Liver (tissue), 8 donors: ENCODE measurements at regions not wholly inside any gene's neighbourhood (a gene's known extent, or its start where the extent isn't known, plus 50 kb on each side); places are given as distances from the start of the nearest gene placed in this dataset.

Source experiments
- DNase-seq: peaks from one replicate; pipeline ENCODE4 v3.0.0-alpha.2; 2017; ENCODE audit warnings: low spot score
- H3K27ac ChIP-seq, 2 donors: one replicate each; pipeline ENCODE4 v1.7.0; 2013; ENCODE audit warnings: inconsistent platforms in 2 of 2, low read length in 2 of 2, control low read depth in 1 of 2, low read depth in 1 of 2, mild to moderate bottlenecking in 1 of 2
- H3K27me3 ChIP-seq, 4 donors: one replicate each; pipeline versions ENCODE4 v1.6.1 to v1.7.0; 2013; ENCODE audit warnings: low read length in 3 of 4, inconsistent platforms in 1 of 4, mild to moderate bottlenecking in 1 of 4, moderate library complexity in 1 of 4; ENCODE audit not compliant: control insufficient read depth in 4 of 4, insufficient read depth in 4 of 4
- H3K36me3 ChIP-seq, 4 donors: one replicate each; pipeline versions ENCODE4 v1.6.1 to v1.7.0; 2013; ENCODE audit warnings: low read length in 3 of 4, mild to moderate bottlenecking in 3 of 4, low read depth in 1 of 4, moderate library complexity in 1 of 4; ENCODE audit not compliant: control insufficient read depth in 4 of 4, insufficient read depth in 3 of 4
- H3K4me1 ChIP-seq, 4 donors: one replicate each; pipeline versions ENCODE4 v1.6.1 to v1.7.0; 2013; ENCODE audit warnings: low read length in 3 of 4, mild to moderate bottlenecking in 3 of 4, moderate library complexity in 1 of 4; ENCODE audit not compliant: control insufficient read depth in 4 of 4, insufficient read depth in 4 of 4
- H3K4me3 ChIP-seq, 3 donors: one replicate each; pipeline versions ENCODE4 v1.6.1 to v1.7.0; 2013; ENCODE audit warnings: low read length in 3 of 3, control low read depth in 1 of 3, low read depth in 1 of 3, mild to moderate bottlenecking in 1 of 3
- H3K9ac ChIP-seq, 2 donors: one replicate each; pipeline ENCODE4 v1.7.0; 2013; ENCODE audit warnings: low read length in 2 of 2, mild to moderate bottlenecking in 2 of 2, moderate library complexity in 2 of 2, control low read depth in 1 of 2, low read depth in 1 of 2
- H3K9me3 ChIP-seq, 4 donors: one replicate each; pipeline versions ENCODE4 v1.6.1 to v1.7.0; 2013; ENCODE audit warnings: low read length in 3 of 4; ENCODE audit not compliant: control insufficient read depth in 4 of 4
- CTCF ChIP-seq: fragments of 150-350 bp; IDR thresholded peaks from 2 replicates; pipeline ENCODE4 v1.5.1; 2017; ENCODE audit warnings: improper control_type of control experiment, low read depth, low read length; ENCODE audit not compliant: missing input control
- FOXA1 ChIP-seq: IDR thresholded peaks from 2 replicates; pipeline ENCODE4 v1.6.1; 2016; ENCODE audit warnings: antibody characterized with exemption
- HNF4A ChIP-seq, 2 donors: conservative IDR thresholded peaks; 2 replicates each; pipeline ENCODE4 v1.6.1; 2016; ENCODE audit warnings: antibody characterized with exemption in 2 of 2, mild to moderate bottlenecking in 2 of 2
- HNF4G ChIP-seq: IDR thresholded peaks from 2 replicates; pipeline ENCODE4 v1.6.1; 2016; ENCODE audit warnings: antibody characterized with exemption
- JUND ChIP-seq, 2 donors: IDR thresholded peaks; 2 replicates each; pipeline ENCODE4 v1.6.1; 2016; ENCODE audit warnings: antibody characterized with exemption in 2 of 2
- NR2F2 ChIP-seq: IDR thresholded peaks from 2 replicates; pipeline ENCODE4 v1.6.1; 2016; ENCODE audit warnings: antibody characterized with exemption
- RAD21 ChIP-seq, 2 donors: IDR thresholded peaks; 2 replicates each; pipeline ENCODE4 v1.6.1; 2016; ENCODE audit warnings: antibody characterized with exemption in 2 of 2, mild to moderate bottlenecking in 2 of 2
- RXRA ChIP-seq, 2 donors: IDR thresholded peaks; 2 replicates each; pipeline ENCODE4 v1.6.1; 2017 to 2018; ENCODE audit warnings: antibody characterized with exemption in 2 of 2, mild to moderate bottlenecking in 1 of 2
- SP1 ChIP-seq: IDR thresholded peaks from 2 replicates; pipeline ENCODE4 v1.6.1; 2018; ENCODE audit warnings: antibody characterized with exemption, mild to moderate bottlenecking
- YY1 ChIP-seq: IDR thresholded peaks from 2 replicates; pipeline ENCODE4 v1.6.1; 2016; ENCODE audit warnings: antibody characterized with exemption, mild to moderate bottlenecking
- WGBS: extraction: QIAGEN DNeasy Blood & Tissue Kit; methylation state at CpG from one replicate; pipeline ENCODE4 v1.1.7; 2013; 5-methylcytosine and 5-hydroxymethylcytosine counted together
- TF ChIP-seq, protein P1 (sequence below): IDR thresholded peaks from 2 replicates; pipeline ENCODE4 v1.6.1; 2016; ENCODE audit warnings: antibody characterized with exemption
- TF ChIP-seq, protein P2 (sequence below): IDR thresholded peaks from 2 replicates; pipeline ENCODE4 v1.6.1; 2016; ENCODE audit warnings: antibody characterized with exemption, mild to moderate bottlenecking
- donor health status: healthy.
- donor health status: healthy.
- donor health status: healthy.
- donor health status: healthy.
- donor health status: healthy.

DNA sequence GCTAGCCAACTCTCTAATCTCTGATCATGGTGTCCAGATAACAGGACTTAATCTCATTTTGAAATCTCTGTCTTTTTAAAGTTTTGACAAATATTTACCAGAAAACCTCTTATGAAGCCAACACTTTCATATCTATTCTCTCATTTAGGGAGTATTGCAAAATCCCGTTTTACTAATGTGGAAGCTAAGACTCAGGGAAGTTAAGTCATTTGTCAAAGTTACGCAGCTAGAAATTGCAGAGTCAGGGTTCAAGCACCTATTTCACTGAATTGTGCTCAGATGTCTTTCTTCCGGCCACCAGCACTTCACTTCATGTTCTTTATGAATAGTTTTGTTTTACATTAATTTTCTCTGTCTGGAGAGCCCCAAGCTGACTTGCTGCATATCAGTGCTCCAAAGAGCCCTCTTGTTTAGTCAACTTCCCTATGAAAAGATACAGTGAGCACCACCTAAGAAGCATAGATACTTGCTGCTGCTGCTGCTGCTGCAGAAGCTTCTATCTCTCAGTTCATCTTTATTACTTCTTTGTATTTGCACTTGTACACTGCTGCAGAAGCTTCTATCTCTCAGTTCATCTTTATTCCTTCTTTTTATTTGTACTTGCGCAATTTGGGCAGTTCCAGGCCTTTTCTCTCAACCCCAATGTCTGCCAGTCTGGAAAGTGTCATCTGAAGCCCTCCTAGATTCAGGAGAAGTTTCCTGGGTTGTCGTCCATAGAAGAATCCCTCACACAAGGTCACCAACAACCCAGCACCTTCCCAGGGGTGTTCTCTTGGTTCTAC, 329.7 kb downstream of the MAFB start:
- H3K36me3 ChIP-seq = no peaks in the 10 kb centered on the region
- H3K27ac ChIP-seq = no peak overlapping the region
- no peaks in the 10 kb centered on the region for H3K4me1 ChIP-seq
- DNase-seq = no peak
- H3K9ac ChIP-seq = no peak overlapping the region
- H3K27me3 ChIP-seq = peaks cover 0 to 2% (median 0%) of the 10 kb centered on the region in 4 donors
- no peaks in the 10 kb centered on the region for H3K9me3 ChIP-seq
- TF ChIP-seq CTCF (no peak), HNF4G (no peak), RXRA (IDR thresholded peaks at IDR 0.05) (no peak), YY1 (no peak)
- TF ChIP-seq, protein P1, sequence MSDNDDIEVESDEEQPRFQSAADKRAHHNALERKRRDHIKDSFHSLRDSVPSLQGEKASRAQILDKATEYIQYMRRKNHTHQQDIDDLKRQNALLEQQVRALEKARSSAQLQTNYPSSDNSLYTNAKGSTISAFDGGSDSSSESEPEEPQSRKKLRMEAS = no peak
- H3K4me3 ChIP-seq = no peak overlapping the region
- WGBS = 74% methylated on average over 5 of the region's 5 CpGs

- no peak for DNase-seq
- Histone ChIP-seq H3K9ac (no peak overlapping the region), H3K27ac (no peak overlapping the region), H3K4me1 (no peaks in the 10 kb centered on the region), H3K36me3 (no peaks in the 10 kb centered on the region), H3K27me3 (no peaks in the 10 kb centered on the region), H3K4me3 (no peak overlapping the region), H3K9me3 (no peaks in the 10 kb centered on the region)
- TF ChIP-seq JUND (IDR thresholded peaks at IDR 0.05) = no peak
- WGBS = 77% methylated on average over 1 of the region's 1 CpG
Observed at GRCh38 chr20:40354880-40355279, 334.2 kb downstream of the MAFB start.

DNA sequence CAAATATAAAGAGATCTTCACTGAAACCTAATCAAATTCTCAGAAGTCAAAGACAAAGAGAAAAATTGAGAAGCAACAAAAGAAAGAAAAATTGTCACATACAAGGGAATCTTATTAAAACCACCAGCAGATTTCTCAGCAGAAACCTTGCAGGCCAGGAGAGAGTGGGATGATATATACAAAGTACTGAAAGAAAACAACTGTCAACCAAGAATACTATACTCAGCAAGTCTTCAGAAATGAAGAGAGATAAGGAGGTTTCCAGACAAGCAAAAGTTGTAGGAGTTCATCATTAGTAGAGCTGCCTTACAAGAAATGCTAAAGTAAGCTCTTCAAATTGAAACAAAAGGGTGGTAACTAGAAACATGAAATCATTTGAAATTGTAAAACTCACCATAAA, 345.6 kb downstream of the MAFB start:
- no peaks in the 10 kb centered on the region for H3K27me3 ChIP-seq
- H3K4me1 ChIP-seq = no peaks in the 10 kb centered on the region
- peaks cover 0 to 4% (median 1%) of the 10 kb centered on the region in 4 donors for H3K9me3 ChIP-seq
- TF ChIP-seq HNF4A (conservative IDR thresholded peaks at IDR 0.05) (no peak), SP1 (no peak), NR2F2 (no peak), CTCF (no peak), FOXA1 (no peak), YY1 (no peak), RAD21 (IDR thresholded peaks at IDR 0.05) (no peak), JUND (IDR thresholded peaks at IDR 0.05) (no peak)
- TF ChIP-seq, protein P2, sequence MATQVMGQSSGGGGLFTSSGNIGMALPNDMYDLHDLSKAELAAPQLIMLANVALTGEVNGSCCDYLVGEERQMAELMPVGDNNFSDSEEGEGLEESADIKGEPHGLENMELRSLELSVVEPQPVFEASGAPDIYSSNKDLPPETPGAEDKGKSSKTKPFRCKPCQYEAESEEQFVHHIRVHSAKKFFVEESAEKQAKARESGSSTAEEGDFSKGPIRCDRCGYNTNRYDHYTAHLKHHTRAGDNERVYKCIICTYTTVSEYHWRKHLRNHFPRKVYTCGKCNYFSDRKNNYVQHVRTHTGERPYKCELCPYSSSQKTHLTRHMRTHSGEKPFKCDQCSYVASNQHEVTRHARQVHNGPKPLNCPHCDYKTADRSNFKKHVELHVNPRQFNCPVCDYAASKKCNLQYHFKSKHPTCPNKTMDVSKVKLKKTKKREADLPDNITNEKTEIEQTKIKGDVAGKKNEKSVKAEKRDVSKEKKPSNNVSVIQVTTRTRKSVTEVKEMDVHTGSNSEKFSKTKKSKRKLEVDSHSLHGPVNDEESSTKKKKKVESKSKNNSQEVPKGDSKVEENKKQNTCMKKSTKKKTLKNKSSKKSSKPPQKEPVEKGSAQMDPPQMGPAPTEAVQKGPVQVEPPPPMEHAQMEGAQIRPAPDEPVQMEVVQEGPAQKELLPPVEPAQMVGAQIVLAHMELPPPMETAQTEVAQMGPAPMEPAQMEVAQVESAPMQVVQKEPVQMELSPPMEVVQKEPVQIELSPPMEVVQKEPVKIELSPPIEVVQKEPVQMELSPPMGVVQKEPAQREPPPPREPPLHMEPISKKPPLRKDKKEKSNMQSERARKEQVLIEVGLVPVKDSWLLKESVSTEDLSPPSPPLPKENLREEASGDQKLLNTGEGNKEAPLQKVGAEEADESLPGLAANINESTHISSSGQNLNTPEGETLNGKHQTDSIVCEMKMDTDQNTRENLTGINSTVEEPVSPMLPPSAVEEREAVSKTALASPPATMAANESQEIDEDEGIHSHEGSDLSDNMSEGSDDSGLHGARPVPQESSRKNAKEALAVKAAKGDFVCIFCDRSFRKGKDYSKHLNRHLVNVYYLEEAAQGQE = no peak
- H3K4me3 ChIP-seq = no peak overlapping the region
- no peak for DNase-seq
- no peaks in the 10 kb centered on the region for H3K36me3 ChIP-seq
- no peak overlapping the region for H3K27ac ChIP-seq
- H3K9ac ChIP-seq = no peak overlapping the region
